SU-DHL-6 (cell line): ENCODE measurements at regions not wholly inside any gene's neighbourhood (a gene's known extent, or its start where the extent isn't known, plus 50 kb on each side); places are given as distances from the start of the nearest gene placed in this dataset.

Source experiments
- EZH2phosphoT487 ChIP-seq: fragments of 200-600 bp; sonication (generic), shearing (Covaris generic); conservative IDR thresholded peaks from 2 replicates; pipeline ENCODE4 v1.6.1; 2018; ENCODE audit warnings: mild to moderate bottlenecking, antibody characterized with exemption, low read length, moderate library complexity, mixed read lengths
- TF ChIP-seq, protein P1 (sequence below): fragments of 200-600 bp; sonication (generic); IDR thresholded peaks from one replicate; pipeline ENCODE4 v1.5.1; 2017; ENCODE audit warnings: antibody characterized with exemption, mild to moderate bottlenecking, low read length, moderate library complexity; ENCODE audit not compliant: insufficient read depth, poor library complexity, severe bottlenecking

DNA sequence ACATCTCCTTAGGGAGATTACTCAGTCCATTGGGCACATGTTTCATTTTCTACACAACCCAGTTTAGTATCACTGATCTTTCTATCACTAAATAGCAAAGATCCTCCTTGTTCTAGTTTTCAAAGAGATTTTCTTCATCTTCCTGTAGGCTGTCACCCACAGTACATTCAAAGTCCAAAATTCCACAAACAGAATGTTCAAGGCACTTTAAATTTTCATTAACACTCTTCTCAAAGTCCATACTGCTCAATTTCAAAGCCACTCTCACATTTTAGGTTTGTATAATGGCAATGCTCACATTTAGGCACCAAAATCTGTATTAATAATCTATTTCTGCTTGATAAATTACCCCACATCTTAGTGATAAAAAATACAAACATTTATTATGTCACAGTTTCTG, 152.8 kb downstream of the FSIP2 start:
- TF ChIP-seq, protein P1, sequence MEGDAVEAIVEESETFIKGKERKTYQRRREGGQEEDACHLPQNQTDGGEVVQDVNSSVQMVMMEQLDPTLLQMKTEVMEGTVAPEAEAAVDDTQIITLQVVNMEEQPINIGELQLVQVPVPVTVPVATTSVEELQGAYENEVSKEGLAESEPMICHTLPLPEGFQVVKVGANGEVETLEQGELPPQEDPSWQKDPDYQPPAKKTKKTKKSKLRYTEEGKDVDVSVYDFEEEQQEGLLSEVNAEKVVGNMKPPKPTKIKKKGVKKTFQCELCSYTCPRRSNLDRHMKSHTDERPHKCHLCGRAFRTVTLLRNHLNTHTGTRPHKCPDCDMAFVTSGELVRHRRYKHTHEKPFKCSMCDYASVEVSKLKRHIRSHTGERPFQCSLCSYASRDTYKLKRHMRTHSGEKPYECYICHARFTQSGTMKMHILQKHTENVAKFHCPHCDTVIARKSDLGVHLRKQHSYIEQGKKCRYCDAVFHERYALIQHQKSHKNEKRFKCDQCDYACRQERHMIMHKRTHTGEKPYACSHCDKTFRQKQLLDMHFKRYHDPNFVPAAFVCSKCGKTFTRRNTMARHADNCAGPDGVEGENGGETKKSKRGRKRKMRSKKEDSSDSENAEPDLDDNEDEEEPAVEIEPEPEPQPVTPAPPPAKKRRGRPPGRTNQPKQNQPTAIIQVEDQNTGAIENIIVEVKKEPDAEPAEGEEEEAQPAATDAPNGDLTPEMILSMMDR: no peak
- TF ChIP-seq EZH2phosphoT487: no peak
